Liver (tissue), 3 donors: ENCODE measurements at regions not wholly inside any gene's neighbourhood (a gene's known extent, or its start where the extent isn't known, plus 50 kb on each side); places are given as distances from the start of the nearest gene placed in this dataset.

ENCODE experiments used
- GABPA ChIP-seq, 2 donors: IDR thresholded peaks in 1 of 2; conservative IDR thresholded peaks in 1 of 2; 2 replicates each; pipeline ENCODE4 v1.6.1; 2016; ENCODE audit warnings: antibody characterized with exemption in 2 of 2, mild to moderate bottlenecking in 1 of 2, moderate library complexity in 1 of 2
- JUND ChIP-seq, 2 donors: IDR thresholded peaks; 2 replicates each; pipeline ENCODE4 v1.6.1; 2016; ENCODE audit warnings: antibody characterized with exemption in 2 of 2
- RXRA ChIP-seq, 2 donors: IDR thresholded peaks; 2 replicates each; pipeline ENCODE4 v1.6.1; 2017 to 2018; ENCODE audit warnings: antibody characterized with exemption in 2 of 2, mild to moderate bottlenecking in 1 of 2
- SP1 ChIP-seq: IDR thresholded peaks from 2 replicates; pipeline ENCODE4 v1.6.1; 2018; ENCODE audit warnings: antibody characterized with exemption, mild to moderate bottlenecking
- TAF1 ChIP-seq: conservative IDR thresholded peaks from 2 replicates; pipeline ENCODE4 v1.6.1; 2016; ENCODE audit warnings: antibody characterized with exemption, mild to moderate bottlenecking
- TF ChIP-seq, protein P1 (sequence below): fragments of 150-350 bp; IDR thresholded peaks from 2 replicates; pipeline ENCODE4 v1.5.1; 2017; ENCODE audit warnings: improper control_type of control experiment, low read depth, low read length; ENCODE audit not compliant: missing input control
- TF ChIP-seq, protein P2 (sequence below): IDR thresholded peaks from 2 replicates; pipeline ENCODE4 v1.6.1; 2016; ENCODE audit warnings: antibody characterized with exemption, mild to moderate bottlenecking
- donor health status: healthy.
- donor health status: healthy.

DNA sequence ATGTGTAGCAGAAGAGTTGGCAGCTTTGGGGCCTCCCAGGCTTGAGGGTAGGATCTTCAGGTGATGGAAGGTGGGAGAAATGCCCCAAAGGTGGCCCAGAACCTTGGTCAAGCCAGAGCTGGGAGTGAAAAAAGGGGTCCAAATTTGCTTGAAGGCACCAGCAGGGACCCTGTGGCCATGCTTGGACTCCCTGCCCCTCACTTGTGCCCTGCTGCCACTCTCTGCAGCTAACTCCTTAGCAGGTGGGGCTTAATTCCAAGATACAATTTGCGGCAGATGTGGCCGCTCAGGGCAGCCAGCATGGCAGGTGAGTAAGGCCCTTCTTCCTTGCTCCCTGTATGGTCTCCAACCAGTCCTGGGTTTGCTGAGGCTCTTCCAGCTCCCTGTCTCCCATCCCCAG lies 51.3 kb upstream of the ADRA1D start:
- TF ChIP-seq, protein P1, sequence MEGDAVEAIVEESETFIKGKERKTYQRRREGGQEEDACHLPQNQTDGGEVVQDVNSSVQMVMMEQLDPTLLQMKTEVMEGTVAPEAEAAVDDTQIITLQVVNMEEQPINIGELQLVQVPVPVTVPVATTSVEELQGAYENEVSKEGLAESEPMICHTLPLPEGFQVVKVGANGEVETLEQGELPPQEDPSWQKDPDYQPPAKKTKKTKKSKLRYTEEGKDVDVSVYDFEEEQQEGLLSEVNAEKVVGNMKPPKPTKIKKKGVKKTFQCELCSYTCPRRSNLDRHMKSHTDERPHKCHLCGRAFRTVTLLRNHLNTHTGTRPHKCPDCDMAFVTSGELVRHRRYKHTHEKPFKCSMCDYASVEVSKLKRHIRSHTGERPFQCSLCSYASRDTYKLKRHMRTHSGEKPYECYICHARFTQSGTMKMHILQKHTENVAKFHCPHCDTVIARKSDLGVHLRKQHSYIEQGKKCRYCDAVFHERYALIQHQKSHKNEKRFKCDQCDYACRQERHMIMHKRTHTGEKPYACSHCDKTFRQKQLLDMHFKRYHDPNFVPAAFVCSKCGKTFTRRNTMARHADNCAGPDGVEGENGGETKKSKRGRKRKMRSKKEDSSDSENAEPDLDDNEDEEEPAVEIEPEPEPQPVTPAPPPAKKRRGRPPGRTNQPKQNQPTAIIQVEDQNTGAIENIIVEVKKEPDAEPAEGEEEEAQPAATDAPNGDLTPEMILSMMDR = no peak
- TF ChIP-seq TAF1 (no peak), JUND (IDR thresholded peaks at IDR 0.05) (no peak), SP1 (no peak), GABPA (IDR thresholded peaks at IDR 0.05 in 1 of 2, conservative IDR thresholded peaks at IDR 0.05 in 1 of 2) (no peak), RXRA (IDR thresholded peaks at IDR 0.05) (no peak)
- TF ChIP-seq, protein P2, sequence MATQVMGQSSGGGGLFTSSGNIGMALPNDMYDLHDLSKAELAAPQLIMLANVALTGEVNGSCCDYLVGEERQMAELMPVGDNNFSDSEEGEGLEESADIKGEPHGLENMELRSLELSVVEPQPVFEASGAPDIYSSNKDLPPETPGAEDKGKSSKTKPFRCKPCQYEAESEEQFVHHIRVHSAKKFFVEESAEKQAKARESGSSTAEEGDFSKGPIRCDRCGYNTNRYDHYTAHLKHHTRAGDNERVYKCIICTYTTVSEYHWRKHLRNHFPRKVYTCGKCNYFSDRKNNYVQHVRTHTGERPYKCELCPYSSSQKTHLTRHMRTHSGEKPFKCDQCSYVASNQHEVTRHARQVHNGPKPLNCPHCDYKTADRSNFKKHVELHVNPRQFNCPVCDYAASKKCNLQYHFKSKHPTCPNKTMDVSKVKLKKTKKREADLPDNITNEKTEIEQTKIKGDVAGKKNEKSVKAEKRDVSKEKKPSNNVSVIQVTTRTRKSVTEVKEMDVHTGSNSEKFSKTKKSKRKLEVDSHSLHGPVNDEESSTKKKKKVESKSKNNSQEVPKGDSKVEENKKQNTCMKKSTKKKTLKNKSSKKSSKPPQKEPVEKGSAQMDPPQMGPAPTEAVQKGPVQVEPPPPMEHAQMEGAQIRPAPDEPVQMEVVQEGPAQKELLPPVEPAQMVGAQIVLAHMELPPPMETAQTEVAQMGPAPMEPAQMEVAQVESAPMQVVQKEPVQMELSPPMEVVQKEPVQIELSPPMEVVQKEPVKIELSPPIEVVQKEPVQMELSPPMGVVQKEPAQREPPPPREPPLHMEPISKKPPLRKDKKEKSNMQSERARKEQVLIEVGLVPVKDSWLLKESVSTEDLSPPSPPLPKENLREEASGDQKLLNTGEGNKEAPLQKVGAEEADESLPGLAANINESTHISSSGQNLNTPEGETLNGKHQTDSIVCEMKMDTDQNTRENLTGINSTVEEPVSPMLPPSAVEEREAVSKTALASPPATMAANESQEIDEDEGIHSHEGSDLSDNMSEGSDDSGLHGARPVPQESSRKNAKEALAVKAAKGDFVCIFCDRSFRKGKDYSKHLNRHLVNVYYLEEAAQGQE = no peak
